ENCODE measurements at regions not wholly inside any gene's neighbourhood (a gene's known extent, or its start where the extent isn't known, plus 50 kb on each side); places are given as distances from the start of the nearest gene placed in this dataset.

GRCh38 chr17:70863436-70864248, 694.3 kb downstream of the KCNJ2 start:
- DNase-seq (ENCODE audit: low read depth, low spot score), result no peak

DNA sequence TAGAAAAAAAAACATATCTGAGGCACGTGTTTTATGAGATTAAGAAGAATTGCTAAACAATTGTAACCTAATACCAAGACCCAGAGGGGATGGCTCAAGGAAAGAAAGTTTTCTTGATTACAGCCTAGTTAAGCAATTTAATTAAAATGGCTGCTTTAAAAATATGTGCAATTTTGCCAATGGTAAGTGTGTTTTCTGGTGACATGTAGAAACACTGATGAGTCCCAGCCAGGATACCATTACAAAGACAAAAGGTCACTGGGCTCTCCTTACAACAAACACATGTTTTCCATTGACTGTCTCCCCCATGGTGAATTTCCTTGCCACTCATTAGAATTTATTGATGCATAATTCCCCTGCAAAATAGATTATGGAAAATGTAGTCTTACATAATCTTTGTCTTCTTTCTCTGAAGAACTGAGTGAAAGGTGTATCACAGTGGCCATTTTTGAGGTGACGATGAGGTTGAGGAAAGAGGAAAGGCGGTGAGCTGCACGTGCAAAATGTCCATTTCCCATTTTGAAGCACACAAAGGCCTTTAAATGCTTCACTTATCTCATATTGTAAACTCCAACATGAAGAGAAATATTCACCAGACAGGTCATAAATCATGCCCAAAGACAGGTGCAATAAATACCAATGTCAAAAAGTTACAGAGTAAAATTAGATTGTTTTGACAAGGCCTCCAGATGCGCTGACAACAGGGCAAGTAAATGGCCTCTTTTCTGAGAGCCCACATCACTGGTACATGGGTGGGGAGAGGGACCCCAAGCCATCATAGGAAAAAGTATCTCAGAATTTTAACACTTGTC, 696.9 kb downstream of the KCNJ2 start:
- DNase-seq (ENCODE audit: low read depth, low spot score), result no peak

DNA sequence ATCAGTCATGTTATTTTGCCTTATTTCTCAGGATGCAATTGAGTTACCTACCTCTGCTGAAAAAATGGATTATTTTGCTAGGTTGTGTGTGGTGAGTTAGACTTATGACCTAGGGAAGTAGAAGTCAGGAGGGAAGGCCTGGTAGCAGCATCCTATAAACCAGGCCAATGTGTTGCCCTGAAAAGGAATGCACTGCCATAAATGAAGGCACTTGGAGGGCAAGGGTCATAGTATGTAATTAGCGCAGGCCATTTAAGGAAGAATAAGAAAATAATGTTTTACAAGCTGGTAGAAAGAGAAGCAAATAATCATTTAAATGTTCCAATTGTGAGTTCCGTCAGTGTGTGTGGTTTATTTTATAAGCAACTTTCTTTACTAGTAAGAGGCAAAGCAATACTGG, 698.8 kb downstream of the KCNJ2 start:
- peak; percentile 8 for DNase-seq (ENCODE audit: low read depth, low spot score)

DNA sequence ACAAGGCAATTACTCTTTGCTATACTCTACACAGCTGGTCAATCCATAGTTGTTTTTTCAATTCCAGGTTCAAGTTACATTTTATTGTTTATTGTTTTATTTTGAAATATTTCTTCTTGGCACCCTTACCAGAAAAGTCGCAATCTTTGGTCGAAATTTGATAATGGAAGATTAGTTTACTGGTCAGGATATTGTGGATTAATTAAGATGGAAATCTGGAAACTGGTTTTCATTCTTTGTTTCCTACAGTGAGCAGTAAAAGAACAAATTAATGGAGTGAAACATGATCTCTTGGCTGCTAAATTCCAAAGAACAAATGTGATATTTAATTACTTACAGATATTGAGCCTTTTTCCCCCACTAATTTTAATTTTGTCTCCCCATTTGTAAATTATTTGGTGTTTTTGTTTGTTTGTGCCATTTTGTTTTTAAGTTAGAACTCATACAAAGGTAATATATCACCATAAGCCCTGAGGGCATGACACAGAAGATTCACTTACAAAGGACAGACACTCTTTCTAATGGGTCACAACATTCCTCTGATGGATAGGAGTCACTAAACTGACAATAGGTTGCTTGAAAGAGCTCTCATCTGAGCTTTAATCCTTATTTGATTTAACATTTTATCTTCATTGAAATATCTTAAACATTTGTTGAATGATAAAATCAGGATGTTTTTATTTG, 700.2 kb downstream of the KCNJ2 start:
- DNase-seq (ENCODE audit: low read depth, low spot score), result peak; percentile 19

- no peak for DNase-seq (ENCODE audit: low read depth, low spot score)
These were observed 702.0 kb downstream of the KCNJ2 start for GRCh38 chr17:70871180-70871818.

- no peak for DNase-seq (ENCODE audit: low read depth, low spot score)
These were observed 702.8 kb downstream of the KCNJ2 start for GRCh38 chr17:70872103-70872502.

DNA sequence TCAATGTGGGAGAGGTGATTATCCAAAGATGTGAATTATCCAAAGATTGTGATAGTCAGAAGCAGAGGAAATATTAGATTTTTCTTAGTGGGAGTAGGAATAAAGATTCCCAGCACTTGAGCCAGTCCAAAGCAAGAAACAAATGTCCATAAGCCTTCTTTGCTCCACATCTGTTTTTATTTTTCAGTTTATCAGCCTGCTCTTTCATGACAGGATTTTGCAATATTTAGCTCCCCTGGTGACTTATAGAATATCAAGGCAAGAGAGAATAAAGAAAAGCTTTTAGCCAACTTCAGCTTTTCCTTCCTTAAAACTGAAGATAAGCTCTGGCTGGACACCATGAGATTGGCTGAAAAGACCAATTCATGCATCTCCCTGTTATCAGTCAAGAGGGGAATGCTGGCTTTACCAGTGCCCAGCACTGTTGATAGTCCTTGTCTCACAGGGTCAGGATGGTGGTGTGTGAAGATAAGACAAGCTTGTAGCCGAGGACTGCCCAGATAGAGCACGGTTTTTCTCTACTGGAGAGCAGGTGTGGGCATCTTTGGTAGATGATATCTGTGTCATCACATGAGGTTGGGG, 706.5 kb downstream of the KCNJ2 start:
- DNase-seq (ENCODE audit: low read depth, low spot score), result no peak

- DNase-seq (ENCODE audit: low read depth, low spot score), result no peak
These were observed 709.5 kb downstream of the KCNJ2 start for GRCh38 chr17:70878879-70879278.

DNA sequence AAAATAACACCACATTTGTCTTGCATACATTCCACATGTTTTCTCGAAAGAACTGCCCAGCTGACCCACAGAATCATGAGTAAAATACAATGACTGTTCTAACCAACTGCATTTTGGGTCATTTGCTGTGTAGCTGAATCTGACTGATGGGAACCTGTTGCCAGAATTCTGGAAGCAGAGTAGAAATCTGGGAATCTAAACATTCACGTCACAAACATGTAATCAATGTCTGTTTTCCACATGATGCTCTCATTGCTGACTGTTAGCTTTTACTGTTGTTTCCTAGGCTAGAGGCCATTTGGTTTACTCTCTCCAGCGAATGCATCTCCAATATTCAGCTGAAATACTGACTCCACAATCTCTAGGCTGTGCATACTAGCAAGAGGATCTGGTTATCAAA, 710.1 kb downstream of the KCNJ2 start:
- no peak for DNase-seq (ENCODE audit: low read depth, low spot score)

DNA sequence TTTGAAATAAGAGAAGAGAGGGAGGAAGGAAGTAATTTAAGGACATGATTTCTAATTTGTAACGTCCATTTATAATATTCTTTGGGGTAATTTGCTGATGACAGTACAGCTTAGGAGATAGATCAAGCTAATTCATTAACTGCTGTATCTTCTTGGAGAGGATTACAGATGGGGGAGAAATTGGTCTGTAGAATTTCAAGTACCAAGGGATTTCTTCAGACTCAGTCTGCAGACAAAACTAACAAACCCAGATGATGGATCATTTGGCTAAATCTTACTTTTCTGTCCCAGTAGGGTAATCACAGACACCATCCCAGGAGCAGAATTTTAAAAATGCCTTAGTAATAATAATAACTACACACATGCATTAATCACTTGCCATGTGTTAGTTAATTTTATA, 711.8 kb downstream of the KCNJ2 start:
- DNase-seq (ENCODE audit: low read depth, low spot score), result no peak

GRCh38 chr17:70882504-70882903, 713.2 kb downstream of the KCNJ2 start:
- DNase-seq (ENCODE audit: low read depth, low spot score), result no peak

DNA sequence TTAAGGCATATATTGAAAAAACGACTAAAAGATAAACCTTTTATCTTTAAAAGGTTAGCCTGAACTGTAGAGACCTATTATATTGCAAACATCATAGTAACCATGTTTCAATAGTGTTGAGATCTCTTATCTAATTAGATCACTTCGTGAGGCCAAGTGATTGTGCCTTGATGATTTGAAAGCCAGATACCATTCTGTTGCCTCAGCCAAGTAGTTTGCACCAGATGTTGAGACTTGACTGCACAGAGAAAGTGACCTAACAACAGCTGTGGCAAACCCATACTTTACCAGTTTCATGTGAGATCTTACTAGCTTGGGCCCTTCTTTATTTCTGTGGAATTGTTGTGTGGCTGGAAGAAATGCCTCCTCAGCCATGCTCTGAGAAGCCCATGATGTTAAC, 717.3 kb downstream of the KCNJ2 start:
- DNase-seq (ENCODE audit: low read depth, low spot score), result no peak

DNA sequence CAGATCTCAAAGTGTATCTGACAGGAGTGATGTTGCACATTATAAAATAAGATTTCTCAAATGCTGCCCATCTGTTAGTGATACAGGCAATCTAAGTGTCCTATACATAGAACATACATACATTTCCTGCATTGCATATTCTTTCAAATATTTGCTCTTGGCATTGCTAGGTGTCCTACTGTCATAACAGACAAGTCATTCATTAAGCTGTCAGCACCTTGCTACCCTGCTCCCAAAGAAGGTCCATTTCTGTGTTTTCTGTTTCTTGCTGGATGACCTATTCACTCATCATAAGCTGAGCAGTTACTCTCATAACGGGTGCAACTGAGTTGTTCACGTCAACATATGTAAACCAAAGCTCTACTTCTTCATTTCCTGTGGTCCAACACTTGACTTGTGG, 719.0 kb downstream of the KCNJ2 start:
- no peak for DNase-seq (ENCODE audit: low read depth, low spot score)

DNA sequence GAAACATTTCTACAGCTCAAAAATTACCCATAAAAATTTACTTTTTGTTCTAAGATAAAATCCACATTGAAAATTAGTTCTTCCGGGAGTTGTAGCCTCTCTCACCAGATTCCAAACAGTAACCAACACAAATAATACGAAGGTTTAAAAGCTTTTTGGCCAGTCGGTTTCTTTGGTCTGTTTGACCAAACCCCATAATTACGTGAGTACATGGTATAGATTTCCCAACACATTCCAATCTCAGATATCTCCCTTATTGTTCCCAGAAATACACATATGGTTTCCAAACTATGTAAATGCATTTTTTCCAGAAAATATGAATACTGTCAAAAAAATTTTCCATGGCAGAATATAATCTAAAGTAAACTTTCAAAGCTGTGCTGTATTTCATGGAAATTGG, 722.0 kb downstream of the KCNJ2 start:
- no peak for DNase-seq (ENCODE audit: low read depth, low spot score)

DNA sequence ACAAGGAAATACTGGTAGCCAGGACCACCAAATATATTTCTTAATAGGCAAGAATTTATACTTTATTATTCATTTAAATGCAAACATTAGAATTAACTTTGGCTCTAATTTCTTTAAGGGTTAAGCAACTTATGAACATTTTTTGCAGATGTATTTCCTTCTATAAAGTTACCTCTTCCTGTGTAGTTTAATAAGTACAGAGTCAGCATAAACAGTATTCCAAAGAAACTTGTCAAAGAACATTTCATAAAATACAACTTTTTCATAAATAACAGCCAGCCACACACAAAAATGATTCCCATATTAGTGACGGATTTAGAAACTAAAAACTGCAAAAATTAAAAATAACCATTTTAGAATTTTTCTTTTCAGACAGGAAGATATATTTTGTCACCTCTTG, 723.2 kb downstream of the KCNJ2 start:
- DNase-seq (ENCODE audit: low read depth, low spot score), result no peak

- DNase-seq (ENCODE audit: low read depth, low spot score), result no peak
These were observed 727.5 kb downstream of the KCNJ2 start for GRCh38 chr17:70896843-70897242.

GRCh38 chr17:70897446-70897845, 728.1 kb downstream of the KCNJ2 start:
- no peak for DNase-seq (ENCODE audit: low read depth, low spot score)

GRCh38 chr17:70901870-70902269, 732.5 kb downstream of the KCNJ2 start:
- DNase-seq (ENCODE audit: low read depth, low spot score), result no peak

GRCh38 chr17:70905796-70906195, 736.5 kb downstream of the KCNJ2 start:
- DNase-seq (ENCODE audit: low read depth, low spot score), result peak; percentile 15

- peak; percentile 69 for DNase-seq (ENCODE audit: low read depth, low spot score)
These were observed 737.5 kb downstream of the KCNJ2 start for GRCh38 chr17:70906808-70907207.

- no peak for DNase-seq (ENCODE audit: low read depth, low spot score)
These were observed 743.6 kb downstream of the KCNJ2 start for GRCh38 chr17:70912716-70913485.
